Stimulated activated CD4-positive, alpha-beta T cell treated with anti-CD3 and anti-CD28 coated beads, TNF-alpha, amount 100 ng/mL, for 24 hours (primary cell): ENCODE measurements at regions not wholly inside any gene's neighbourhood (a gene's known extent, or its start where the extent isn't known, plus 50 kb on each side); places are given as distances from the start of the nearest gene placed in this dataset.
"Not testable (repeated sequence)": the region's sequence is repeated elsewhere in the genome, so short reads cannot be mapped to it uniquely, and the experiment has no call there.

ENCODE experiments used
- DNase-seq, 3 experiments: peaks; one replicate each; pipeline ENCODE4 v3.0.0-alpha.2; 2020; ENCODE audit warnings: low read depth in 3 of 3

DNA sequence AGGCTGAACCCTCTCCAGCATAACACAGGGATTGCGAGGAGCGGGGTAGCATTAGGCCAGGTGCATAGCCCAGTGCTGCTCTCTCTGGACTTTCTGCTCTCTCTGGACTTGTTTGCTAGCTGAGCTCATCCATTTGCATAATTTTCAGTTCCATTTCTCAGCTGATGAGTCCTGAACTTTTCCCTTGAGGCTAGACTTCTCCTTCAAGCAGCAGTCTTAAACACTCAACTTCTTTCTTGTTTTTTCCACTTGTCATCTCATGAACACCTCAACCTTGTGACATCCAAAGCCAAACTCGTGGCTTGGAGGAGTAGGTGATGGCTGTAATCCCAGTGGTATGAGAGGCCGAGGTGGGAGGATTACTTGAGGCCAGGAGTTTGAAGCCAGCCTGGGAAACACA, 62.4 kb upstream of the EEF2KMT start:
- not testable (repeated sequence) for DNase-seq

DNA sequence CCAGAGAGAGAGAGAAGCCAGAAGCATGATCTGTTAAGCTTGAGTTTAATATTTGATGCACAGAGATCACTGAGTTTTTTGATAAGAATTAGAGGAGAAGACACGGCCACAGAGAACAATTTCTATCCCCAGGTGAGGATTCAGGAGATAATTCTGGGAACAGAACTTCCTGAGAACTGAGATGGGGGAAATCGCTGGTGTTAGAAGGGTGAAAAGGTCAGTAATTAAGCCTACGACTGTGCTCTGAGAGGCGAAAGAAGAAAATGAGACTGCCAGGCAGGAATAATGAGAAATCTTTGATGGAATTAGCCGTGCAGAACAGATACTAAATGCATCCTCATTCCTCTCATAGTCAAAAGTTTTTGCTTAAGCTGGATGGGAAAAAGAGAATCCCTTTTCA, 61.9 kb upstream of the EEF2KMT start:
- not testable (repeated sequence) for DNase-seq

DNA sequence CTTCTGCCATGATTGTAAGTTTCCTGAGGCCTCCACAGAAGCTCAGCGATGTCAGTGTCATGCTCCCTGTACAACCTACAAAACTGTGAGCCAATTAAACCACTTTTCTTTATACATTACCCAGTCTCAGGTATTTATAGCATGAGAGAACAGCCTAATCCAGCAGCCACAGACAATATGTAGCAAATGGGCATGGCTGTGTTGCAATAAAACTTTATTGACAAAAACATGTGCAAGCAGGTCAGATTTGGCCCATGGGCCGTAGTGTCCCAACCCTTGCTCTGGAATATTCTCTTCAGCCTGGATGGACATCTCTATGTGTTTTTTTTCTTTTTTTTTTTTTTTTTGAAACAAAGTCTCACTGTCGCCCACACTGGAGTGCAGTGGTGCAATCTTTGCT, 60.9 kb upstream of the EEF2KMT start:
- DNase-seq = no peak

DNA sequence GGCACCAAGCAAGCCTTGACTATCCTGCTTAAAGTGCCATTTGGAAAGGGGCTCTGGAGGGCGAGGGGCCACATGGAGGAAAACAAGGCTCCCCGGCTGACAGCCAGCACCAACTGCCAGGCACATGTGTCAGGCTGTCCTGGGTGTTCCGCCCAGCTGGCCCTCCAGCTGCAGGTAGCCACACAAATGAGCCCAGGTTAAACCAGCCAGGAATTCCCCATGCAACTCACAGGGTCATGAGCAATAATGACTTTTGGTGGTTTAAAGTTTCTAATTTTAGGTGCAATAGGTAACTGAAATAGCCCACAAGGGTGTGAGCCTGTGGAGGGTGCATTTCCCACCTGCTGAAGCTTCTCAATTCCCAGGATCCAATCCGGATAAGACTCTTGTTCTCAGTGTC, 58.9 kb upstream of the EEF2KMT start:
- not testable (repeated sequence) for DNase-seq

DNA sequence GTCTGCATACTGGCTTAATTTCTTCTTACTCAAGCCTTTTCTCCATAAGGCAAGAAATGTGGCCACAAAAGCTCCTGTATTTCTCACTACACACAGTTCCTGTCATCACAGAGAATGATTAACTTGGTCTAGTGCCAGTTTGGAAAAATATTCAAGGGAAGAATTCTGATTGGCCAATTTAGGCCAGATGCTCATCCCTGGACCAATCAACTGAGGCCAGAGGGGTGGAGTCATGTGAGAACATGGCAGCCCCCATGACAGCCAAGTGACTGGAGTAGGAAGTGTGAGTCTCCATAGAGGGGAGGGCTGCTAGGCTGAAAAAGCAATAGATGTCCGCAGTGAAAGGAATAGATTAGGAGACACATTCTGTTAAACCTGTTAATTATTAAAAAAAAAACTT, 56.4 kb upstream of the EEF2KMT start:
- not testable (repeated sequence) for DNase-seq

DNA sequence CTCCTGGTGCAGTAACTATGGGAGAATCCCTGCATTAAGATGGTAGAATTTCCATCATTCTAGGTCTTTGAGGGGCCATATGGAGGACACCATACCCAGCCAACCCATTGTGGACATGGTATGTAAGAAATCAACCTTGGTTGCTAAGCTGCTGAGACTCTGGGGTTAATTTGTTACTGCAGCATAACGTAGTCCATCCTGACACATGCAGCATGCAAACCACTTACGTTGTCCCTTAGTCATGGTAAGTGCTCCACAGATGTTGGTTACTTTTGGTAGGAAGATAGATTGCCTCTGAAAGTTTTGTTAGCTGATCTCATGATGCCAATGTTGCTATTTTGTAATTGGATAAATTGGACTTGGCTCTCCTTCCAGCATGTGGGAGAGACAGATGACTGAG, 53.8 kb upstream of the EEF2KMT start:
- not testable (repeated sequence) for DNase-seq
